ENCODE measurements at regions not wholly inside any gene's neighbourhood (a gene's known extent, or its start where the extent isn't known, plus 50 kb on each side); places are given as distances from the start of the nearest gene placed in this dataset.

GRCh38 chr14:94924189-94924588 lies 154.3 kb upstream of the GSC start:
- TF ChIP-seq CTCF (IDR thresholded peaks at IDR 0.05; ENCODE audit: extremely low read depth, low read depth, low read length), result no peak
- Histone ChIP-seq H3K4me1 (ENCODE audit: insufficient read depth, low read length) (no peaks in the 10 kb centered on the region), H4K20me1 (ENCODE audit: insufficient read depth, low read length) (no peaks in the 10 kb centered on the region), H3K27ac (ENCODE audit: low read depth, low read length) (no peak overlapping the region), H3K4me3 (ENCODE audit: insufficient read depth, low read length) (no peak overlapping the region), H3K4me2 (ENCODE audit: insufficient read depth, low read length) (no peak overlapping the region), H3K36me3 (ENCODE audit: insufficient read depth, low read length) (no peaks in the 10 kb centered on the region), H3K27me3 (ENCODE audit: insufficient read depth, low read length) (no peaks in the 10 kb centered on the region), H2AFZ (ENCODE audit: low read length) (no peak overlapping the region), H3K9me3 (ENCODE audit: low read depth, low read length) (no peaks in the 10 kb centered on the region), H3K79me2 (ENCODE audit: insufficient read depth, low read length) (no peaks in the 10 kb centered on the region)
- no peak for DNase-seq (ENCODE audit: insufficient read length, low spot score, missing footprints)

- H3K4me2 ChIP-seq (ENCODE audit: insufficient read depth, low read length), result no peak overlapping the region
- no peaks in the 10 kb centered on the region for H3K4me1 ChIP-seq (ENCODE audit: insufficient read depth, low read length)
- H3K79me2 ChIP-seq (ENCODE audit: insufficient read depth, low read length), result no peaks in the 10 kb centered on the region
- H4K20me1 ChIP-seq (ENCODE audit: insufficient read depth, low read length), result no peaks in the 10 kb centered on the region
- H3K27me3 ChIP-seq (ENCODE audit: insufficient read depth, low read length), result no peaks in the 10 kb centered on the region
- H3K4me3 ChIP-seq (ENCODE audit: insufficient read depth, low read length), result no peak overlapping the region
- H3K27ac ChIP-seq (ENCODE audit: low read depth, low read length), result no peak overlapping the region
- H2AFZ ChIP-seq (ENCODE audit: low read length), result no peak overlapping the region
- TF ChIP-seq CTCF (IDR thresholded peaks at IDR 0.05; ENCODE audit: extremely low read depth, low read depth, low read length), result no peak
- DNase-seq (ENCODE audit: insufficient read length, low spot score, missing footprints), result no peak
- H3K36me3 ChIP-seq (ENCODE audit: insufficient read depth, low read length), result no peaks in the 10 kb centered on the region
- H3K9me3 ChIP-seq (ENCODE audit: low read depth, low read length), result no peaks in the 10 kb centered on the region
Observed at GRCh38 chr14:94923786-94924185, 153.9 kb upstream of the GSC start.

DNA sequence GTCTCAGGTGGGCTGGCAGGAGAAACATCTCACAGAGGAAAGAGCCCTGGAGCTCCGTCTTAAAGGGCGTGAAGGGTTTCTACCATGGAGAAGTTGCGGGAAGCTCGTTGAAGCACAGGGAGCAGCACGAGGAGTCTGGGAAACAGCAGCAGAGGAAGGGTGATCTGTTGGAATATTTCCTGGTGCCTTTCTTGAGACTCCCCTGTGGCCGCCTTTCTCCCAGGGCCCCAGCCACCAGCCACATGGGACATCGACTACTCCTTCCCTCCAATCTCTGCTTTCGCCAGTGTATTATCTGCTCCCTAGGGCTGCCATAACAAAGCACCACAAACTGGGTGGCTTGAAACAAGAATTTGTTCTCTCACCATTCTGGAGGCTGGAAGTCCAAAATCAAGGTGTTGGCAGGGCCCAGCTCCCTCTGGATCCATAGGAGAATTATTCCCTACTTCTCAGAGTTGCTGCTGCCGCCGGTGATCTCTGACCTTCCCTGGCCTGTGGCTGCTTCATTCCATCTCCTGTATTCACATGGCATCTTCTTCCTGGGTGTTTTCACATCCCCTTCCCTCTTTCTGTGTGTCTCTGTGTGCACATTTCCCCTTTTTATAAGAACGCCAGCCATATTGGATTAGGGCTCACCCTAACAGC lies 152.8 kb upstream of the GSC start:
- Histone ChIP-seq H3K4me2 (ENCODE audit: insufficient read depth, low read length) (no peak overlapping the region), H3K79me2 (ENCODE audit: insufficient read depth, low read length) (no peaks in the 10 kb centered on the region), H3K36me3 (ENCODE audit: insufficient read depth, low read length) (no peaks in the 10 kb centered on the region), H3K9me3 (ENCODE audit: low read depth, low read length) (no peaks in the 10 kb centered on the region), H3K4me3 (ENCODE audit: insufficient read depth, low read length) (no peak overlapping the region), H3K4me1 (ENCODE audit: insufficient read depth, low read length) (no peaks in the 10 kb centered on the region), H3K27ac (ENCODE audit: low read depth, low read length) (no peak overlapping the region), H3K27me3 (ENCODE audit: insufficient read depth, low read length) (no peaks in the 10 kb centered on the region), H2AFZ (ENCODE audit: low read length) (no peak overlapping the region), H4K20me1 (ENCODE audit: insufficient read depth, low read length) (no peaks in the 10 kb centered on the region)
- DNase-seq (ENCODE audit: insufficient read length, low spot score, missing footprints), result no peak
- no peak for TF ChIP-seq CTCF (IDR thresholded peaks at IDR 0.05; ENCODE audit: extremely low read depth, low read depth, low read length)

DNA sequence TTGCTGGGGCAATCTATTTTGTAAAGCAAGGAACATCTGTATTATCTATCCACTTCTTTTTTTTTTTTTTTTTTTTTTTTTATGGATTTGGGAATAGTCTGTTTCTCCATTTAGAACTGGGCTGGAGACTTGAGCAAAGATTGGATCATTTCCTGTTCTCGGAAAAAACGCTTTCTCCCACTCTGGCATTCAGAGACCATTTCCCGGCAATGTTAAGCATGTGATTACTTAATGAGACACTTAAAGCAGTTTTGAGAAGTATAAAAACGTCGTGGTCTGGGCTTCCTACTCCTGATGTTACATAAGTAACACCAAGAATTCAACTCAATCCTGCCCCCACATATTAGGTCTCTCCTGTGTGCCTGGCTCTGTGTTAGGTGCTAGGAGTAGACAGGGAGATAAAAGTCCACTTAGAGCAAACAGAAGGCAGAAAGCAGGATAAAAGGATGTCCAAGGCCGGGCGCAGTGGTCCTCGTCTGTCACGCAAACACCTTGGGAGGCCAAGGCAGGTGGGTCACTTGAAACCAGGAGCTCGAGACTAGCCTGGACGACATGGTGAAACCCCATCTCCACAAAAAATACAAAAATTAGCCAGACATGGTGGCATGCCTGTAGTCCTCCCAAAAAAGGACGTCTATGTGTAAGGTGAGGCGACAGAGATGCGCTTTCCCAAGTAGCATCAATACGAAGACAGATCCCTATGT lies 152.1 kb upstream of the GSC start:
- Histone ChIP-seq H3K4me1 (ENCODE audit: insufficient read depth, low read length) (no peaks in the 10 kb centered on the region), H3K4me2 (ENCODE audit: insufficient read depth, low read length) (no peak overlapping the region), H4K20me1 (ENCODE audit: insufficient read depth, low read length) (no peaks in the 10 kb centered on the region), H3K27me3 (ENCODE audit: insufficient read depth, low read length) (no peaks in the 10 kb centered on the region), H2AFZ (ENCODE audit: low read length) (no peak overlapping the region), H3K4me3 (ENCODE audit: insufficient read depth, low read length) (no peak overlapping the region), H3K36me3 (ENCODE audit: insufficient read depth, low read length) (no peaks in the 10 kb centered on the region), H3K9me3 (ENCODE audit: low read depth, low read length) (no peaks in the 10 kb centered on the region), H3K27ac (ENCODE audit: low read depth, low read length) (no peak overlapping the region), H3K79me2 (ENCODE audit: insufficient read depth, low read length) (no peaks in the 10 kb centered on the region)
- no peak for DNase-seq (ENCODE audit: insufficient read length, low spot score, missing footprints)
- no peak for TF ChIP-seq CTCF (IDR thresholded peaks at IDR 0.05; ENCODE audit: extremely low read depth, low read depth, low read length)
